HCT116 (cell line): ENCODE measurements at regions not wholly inside any gene's neighbourhood (a gene's known extent, or its start where the extent isn't known, plus 50 kb on each side); places are given as distances from the start of the nearest gene placed in this dataset.

ENCODE experiments used
- ATAC-seq: fragments of 200-7000 bp; cut with Tn5 transposase; 2 replicates; pipeline ENCODE4 v1.9.1; 2020; ENCODE audit warnings: mild to moderate bottlenecking, moderate library complexity
- BruUV-seq: library from RNA; stranded (reverse); fragments of 400-500 nt; replicated peaks from 2 replicates; lab custom pipeline; 2021; lab: Mats Ljungman, UMichigan
- CTCF ChIA-PET: fragments of 300-600 bp; sonication (Branson Sonifier 250); formaldehyde crosslinking; loops from one replicate; lab custom pipeline; 2021; ENCODE audit warnings: antibody characterized with exemption; lab: Charles Lee
- POLR2A ChIA-PET: fragments of 300-600, 350-600 bp; sonication (Branson Sonifier 250); formaldehyde crosslinking; loops from one replicate; lab custom pipeline; 2021; ENCODE audit warnings: antibody characterized with exemption; lab: Charles Lee
- RAD21 ChIA-PET, 2 experiments: fragments of 300-600 bp; sonication (Branson Sonifier 250); formaldehyde crosslinking; loops; one replicate each; lab custom pipeline; 2023; ENCODE audit warnings: low total read pairs in 2 of 2; ENCODE audit not compliant: uncharacterized antibody in 2 of 2, unreplicated experiment in 2 of 2, low non-redundant PET in 1 of 2; lab: Charles Lee
- DNase-seq: peaks from one replicate; pipeline ENCODE4 v3.0.0-alpha.2; 2010; ENCODE audit warnings: low read depth, low spot score
- H2AFZ ChIP-seq: fragments of 200-600 bp; shearing (Covaris generic), sonication (generic); 2 replicates; pipeline ENCODE4 v1.6.1; 2017; ENCODE audit warnings: low read depth, mixed run types, mixed read lengths, antibody characterized with exemption, low read length; ENCODE audit not compliant: poor library complexity, severe bottlenecking
- H3K27ac ChIP-seq: 2 replicates; pipeline ENCODE4 v1.5.1; 2012; ENCODE audit warnings: low read depth, low read length
- H3K27me3 ChIP-seq: fragments of 200-600 bp; sonication (generic); 2 replicates; pipeline ENCODE4 v1.6.1; 2016; ENCODE audit warnings: mixed run types, low read length, mixed read lengths; ENCODE audit not compliant: insufficient read depth
- H3K36me3 ChIP-seq, 2 experiments: fragments of 200-500 bp in 1 of 2; fragments of 200-600 bp in 1 of 2; sonication (Bioruptor generic) in 1 of 2; sonication (generic) in 1 of 2; 2 replicates each; pipeline versions ENCODE4 v1.5.1 to v1.6.1; 2014 to 2016; ENCODE audit warnings: low read length in 2 of 2, inconsistent platforms in 1 of 2, mixed read lengths in 1 of 2, mixed run types in 1 of 2; ENCODE audit not compliant: insufficient read depth in 2 of 2, control insufficient read depth in 1 of 2
- H3K4me1 ChIP-seq, 2 experiments: fragments of 200-600 bp in 1 of 2; sonication (generic) in 1 of 2; 2 replicates each; pipeline versions ENCODE4 v1.5.1 to v1.6.1; 2012 to 2017; ENCODE audit warnings: low read length in 2 of 2, inconsistent platforms in 1 of 2, mild to moderate bottlenecking in 1 of 2, mixed read lengths in 1 of 2, mixed run types in 1 of 2, moderate library complexity in 1 of 2; ENCODE audit not compliant: insufficient read depth in 2 of 2, control insufficient read depth in 1 of 2
- H3K4me2 ChIP-seq: fragments of 200-600 bp; sonication (generic); 2 replicates; pipeline ENCODE4 v1.6.1; 2017; ENCODE audit warnings: mixed run types, low read length, mixed read lengths
- H3K4me3 ChIP-seq, 2 experiments: fragments of 200-600 bp in 1 of 2; sonication (generic) in 1 of 2; replicated peaks in 1 of 2; 2 replicates each; pipeline ENCODE4 v1.5.1; 2011 to 2016; ENCODE audit warnings: low read length in 2 of 2, control low read depth in 1 of 2, low read depth in 1 of 2, mild to moderate bottlenecking in 1 of 2, mixed read lengths in 1 of 2, mixed run types in 1 of 2
- H3K79me2 ChIP-seq: fragments of 200-600 bp; sonication (generic); 2 replicates; pipeline ENCODE4 v1.6.1; 2017; ENCODE audit warnings: mild to moderate bottlenecking, mixed run types, low read length, moderate library complexity, mixed read lengths; ENCODE audit not compliant: insufficient read depth
- H3K9ac ChIP-seq: fragments of 200-600 bp; sonication (generic); 2 replicates; pipeline ENCODE4 v1.6.1; 2016; ENCODE audit warnings: low read length, mixed read lengths
- H3K9me2 ChIP-seq: fragments of 200-600 bp; sonication (generic), shearing (Covaris generic); 2 replicates; pipeline ENCODE4 v1.6.1; 2017; ENCODE audit warnings: mixed run types, mild to moderate bottlenecking, moderate library complexity; ENCODE audit not compliant: insufficient read depth
- H3K9me3 ChIP-seq, 2 experiments: fragments of 200-500 bp in 1 of 2; fragments of 200-600 bp in 1 of 2; sonication (Bioruptor generic) in 1 of 2; sonication (generic) in 1 of 2; 2 replicates each; pipeline ENCODE4 v1.6.1; 2014 to 2017; ENCODE audit warnings: low read length in 2 of 2, mixed read lengths in 2 of 2, inconsistent platforms in 1 of 2, low read depth in 1 of 2, mild to moderate bottlenecking in 1 of 2, mixed run types in 1 of 2, moderate library complexity in 1 of 2; ENCODE audit not compliant: control insufficient read depth in 1 of 2, insufficient read depth in 1 of 2
- H4K20me1 ChIP-seq: fragments of 200-600 bp; sonication (generic), shearing (Covaris generic); 2 replicates; pipeline ENCODE4 v1.6.1; 2017; ENCODE audit warnings: mixed run types, mild to moderate bottlenecking, moderate library complexity; ENCODE audit not compliant: insufficient read depth
- CBX3 ChIP-seq: IDR thresholded peaks from 2 replicates; pipeline ENCODE4 v1.6.1; 2012; ENCODE audit warnings: low read depth
- CEBPB ChIP-seq: IDR thresholded peaks from 2 replicates; pipeline ENCODE4 v1.6.1; 2012; ENCODE audit warnings: low read depth
- EGR1 ChIP-seq: IDR thresholded peaks from 2 replicates; pipeline ENCODE4 v1.6.1; 2012; ENCODE audit warnings: low read depth
- ELF1 ChIP-seq: IDR thresholded peaks from 2 replicates; pipeline ENCODE4 v1.6.1; 2012; ENCODE audit warnings: low read depth, borderline replicate concordance
- EZH2 ChIP-seq: fragments of 200-600 bp; sonication (generic); IDR thresholded peaks from 2 replicates; pipeline ENCODE4 v1.6.1; 2017; ENCODE audit warnings: antibody characterized with exemption, mixed run types
- EZH2phosphoT487 ChIP-seq: fragments of 200-600 bp; IDR thresholded peaks from 2 replicates; pipeline ENCODE4 v1.6.1; 2018; ENCODE audit warnings: antibody characterized with exemption, borderline replicate concordance
- JUND ChIP-seq: IDR thresholded peaks from 2 replicates; pipeline ENCODE4 v1.6.1; 2012
- MAX ChIP-seq: IDR thresholded peaks from 2 replicates; pipeline ENCODE4 v1.6.1; 2012
- POLR2A ChIP-seq: IDR thresholded peaks from 2 replicates; pipeline ENCODE4 v1.7.0; 2011; ENCODE audit warnings: borderline replicate concordance; ENCODE audit not compliant: insufficient read depth, insufficient read length; ENCODE audit errors: extremely low read depth
- POLR2AphosphoS5 ChIP-seq: IDR thresholded peaks from 2 replicates; pipeline ENCODE4 v1.6.1; 2011; ENCODE audit warnings: mild to moderate bottlenecking, low read depth, low read length, moderate library complexity
- RAD21 ChIP-seq: IDR thresholded peaks from 2 replicates; pipeline ENCODE4 v1.6.1; 2012; ENCODE audit warnings: low read depth, mild to moderate bottlenecking
- SIN3A ChIP-seq: IDR thresholded peaks from 2 replicates; pipeline ENCODE4 v1.6.1; 2012; ENCODE audit warnings: low read depth
- SRF ChIP-seq: IDR thresholded peaks from 2 replicates; pipeline ENCODE4 v1.6.1; 2012; ENCODE audit warnings: low read depth
- TCF7L2 ChIP-seq: IDR thresholded peaks from 2 replicates; pipeline ENCODE4 v1.7.0; 2011; ENCODE audit warnings: borderline replicate concordance, inconsistent platforms; ENCODE audit not compliant: insufficient read depth, insufficient read length; ENCODE audit errors: extremely low read depth
- ZBTB33 ChIP-seq: IDR thresholded peaks from 2 replicates; pipeline ENCODE4 v1.6.1; 2011; ENCODE audit warnings: mild to moderate bottlenecking, low read length, moderate library complexity; ENCODE audit not compliant: insufficient replicate concordance; ENCODE audit errors: extremely low read depth
- ZFX ChIP-seq: fragments of 450-650 bp; IDR thresholded peaks from 2 replicates; pipeline ENCODE4 v1.6.1; 2017
- ZNF274 ChIP-seq: fragments of 200-500 bp; sonication (Bioruptor generic); IDR thresholded peaks from 2 replicates; pipeline ENCODE4 v1.6.1; 2014; ENCODE audit warnings: mild to moderate bottlenecking, low read depth, low read length, inconsistent platforms
- intact Hi-C: fragments of 100-400 bp; cut with micrococcal nuclease; formaldehyde crosslinking; loops from 2 replicates; pipeline ENCODE4 v1.10.0; 2022
- TF ChIP-seq, protein P1 (sequence below), 3 experiments: fragments of 200-600 bp in 1 of 3; sonication (generic) in 1 of 3; IDR thresholded peaks in 2 of 3; conservative IDR thresholded peaks in 1 of 3; 2 replicates each; pipeline ENCODE4 v1.5.1; 2012 to 2017; ENCODE audit warnings: low read depth in 2 of 3, low read length in 2 of 3, antibody characterized with exemption in 1 of 3, borderline replicate concordance in 1 of 3, control low read depth in 1 of 3, mild to moderate bottlenecking in 1 of 3, mixed read lengths in 1 of 3, mixed run types in 1 of 3, moderate library complexity in 1 of 3; ENCODE audit not compliant: insufficient read depth in 1 of 3
- TF ChIP-seq, protein P2 (sequence below): IDR thresholded peaks from 2 replicates; pipeline ENCODE4 v1.6.1; 2012; ENCODE audit warnings: low read depth
- TF ChIP-seq, protein P3 (sequence below): IDR thresholded peaks from 2 replicates; pipeline ENCODE4 v1.6.1; 2012

- no peak overlapping the region for H3K9ac ChIP-seq
- H3K9me2 ChIP-seq, result no peaks in the 10 kb centered on the region
- H3K27me3 ChIP-seq, result no peaks in the 10 kb centered on the region
- ChIA-PET RAD21 (no interaction called here), POLR2A (no interaction called here), CTCF (no interaction called here)
- H3K36me3 ChIP-seq, result no peaks in the 10 kb centered on the region
- no peak for DNase-seq
- H3K4me3 ChIP-seq, result no peak overlapping the region
- BruUV-seq, result no TSS peak
- no peak overlapping the region for H3K27ac ChIP-seq
- ATAC-seq, result no peak
- no peaks in the 10 kb centered on the region for H3K9me3 ChIP-seq
- H3K79me2 ChIP-seq, result peaks cover 32% of the 10 kb centered on the region
- no peaks in the 10 kb centered on the region for H3K4me1 ChIP-seq
- intact Hi-C loops, result no loop called here
- TF ChIP-seq SIN3A, result no peak
- no peak for TF ChIP-seq TCF7L2
- no peak for TF ChIP-seq EZH2phosphoT487
- TF ChIP-seq, protein P1, sequence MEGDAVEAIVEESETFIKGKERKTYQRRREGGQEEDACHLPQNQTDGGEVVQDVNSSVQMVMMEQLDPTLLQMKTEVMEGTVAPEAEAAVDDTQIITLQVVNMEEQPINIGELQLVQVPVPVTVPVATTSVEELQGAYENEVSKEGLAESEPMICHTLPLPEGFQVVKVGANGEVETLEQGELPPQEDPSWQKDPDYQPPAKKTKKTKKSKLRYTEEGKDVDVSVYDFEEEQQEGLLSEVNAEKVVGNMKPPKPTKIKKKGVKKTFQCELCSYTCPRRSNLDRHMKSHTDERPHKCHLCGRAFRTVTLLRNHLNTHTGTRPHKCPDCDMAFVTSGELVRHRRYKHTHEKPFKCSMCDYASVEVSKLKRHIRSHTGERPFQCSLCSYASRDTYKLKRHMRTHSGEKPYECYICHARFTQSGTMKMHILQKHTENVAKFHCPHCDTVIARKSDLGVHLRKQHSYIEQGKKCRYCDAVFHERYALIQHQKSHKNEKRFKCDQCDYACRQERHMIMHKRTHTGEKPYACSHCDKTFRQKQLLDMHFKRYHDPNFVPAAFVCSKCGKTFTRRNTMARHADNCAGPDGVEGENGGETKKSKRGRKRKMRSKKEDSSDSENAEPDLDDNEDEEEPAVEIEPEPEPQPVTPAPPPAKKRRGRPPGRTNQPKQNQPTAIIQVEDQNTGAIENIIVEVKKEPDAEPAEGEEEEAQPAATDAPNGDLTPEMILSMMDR (IDR thresholded peaks at IDR 0.05 in 2 of 3, conservative IDR thresholded peaks at IDR 0.05 in 1 of 3; ENCODE audit: borderline replicate concordance in 1 of 3, insufficient read depth in 1 of 3, low read depth in 2 of 3, low read length in 2 of 3), result no peak
- no peak for TF ChIP-seq EGR1
- TF ChIP-seq RAD21, result no peak
- no peak for TF ChIP-seq ZFX
- TF ChIP-seq SRF, result no peak
- TF ChIP-seq, protein P2, sequence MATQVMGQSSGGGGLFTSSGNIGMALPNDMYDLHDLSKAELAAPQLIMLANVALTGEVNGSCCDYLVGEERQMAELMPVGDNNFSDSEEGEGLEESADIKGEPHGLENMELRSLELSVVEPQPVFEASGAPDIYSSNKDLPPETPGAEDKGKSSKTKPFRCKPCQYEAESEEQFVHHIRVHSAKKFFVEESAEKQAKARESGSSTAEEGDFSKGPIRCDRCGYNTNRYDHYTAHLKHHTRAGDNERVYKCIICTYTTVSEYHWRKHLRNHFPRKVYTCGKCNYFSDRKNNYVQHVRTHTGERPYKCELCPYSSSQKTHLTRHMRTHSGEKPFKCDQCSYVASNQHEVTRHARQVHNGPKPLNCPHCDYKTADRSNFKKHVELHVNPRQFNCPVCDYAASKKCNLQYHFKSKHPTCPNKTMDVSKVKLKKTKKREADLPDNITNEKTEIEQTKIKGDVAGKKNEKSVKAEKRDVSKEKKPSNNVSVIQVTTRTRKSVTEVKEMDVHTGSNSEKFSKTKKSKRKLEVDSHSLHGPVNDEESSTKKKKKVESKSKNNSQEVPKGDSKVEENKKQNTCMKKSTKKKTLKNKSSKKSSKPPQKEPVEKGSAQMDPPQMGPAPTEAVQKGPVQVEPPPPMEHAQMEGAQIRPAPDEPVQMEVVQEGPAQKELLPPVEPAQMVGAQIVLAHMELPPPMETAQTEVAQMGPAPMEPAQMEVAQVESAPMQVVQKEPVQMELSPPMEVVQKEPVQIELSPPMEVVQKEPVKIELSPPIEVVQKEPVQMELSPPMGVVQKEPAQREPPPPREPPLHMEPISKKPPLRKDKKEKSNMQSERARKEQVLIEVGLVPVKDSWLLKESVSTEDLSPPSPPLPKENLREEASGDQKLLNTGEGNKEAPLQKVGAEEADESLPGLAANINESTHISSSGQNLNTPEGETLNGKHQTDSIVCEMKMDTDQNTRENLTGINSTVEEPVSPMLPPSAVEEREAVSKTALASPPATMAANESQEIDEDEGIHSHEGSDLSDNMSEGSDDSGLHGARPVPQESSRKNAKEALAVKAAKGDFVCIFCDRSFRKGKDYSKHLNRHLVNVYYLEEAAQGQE, result no peak
- TF ChIP-seq, protein P3, sequence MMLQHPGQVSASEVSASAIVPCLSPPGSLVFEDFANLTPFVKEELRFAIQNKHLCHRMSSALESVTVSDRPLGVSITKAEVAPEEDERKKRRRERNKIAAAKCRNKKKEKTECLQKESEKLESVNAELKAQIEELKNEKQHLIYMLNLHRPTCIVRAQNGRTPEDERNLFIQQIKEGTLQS, result no peak
- TF ChIP-seq ZNF274, result no peak
- TF ChIP-seq EZH2, result no peak
- no peak for TF ChIP-seq CEBPB
- TF ChIP-seq MAX, result no peak
- TF ChIP-seq JUND, result no peak
- no peak for TF ChIP-seq POLR2A
- no peak for TF ChIP-seq CBX3
- TF ChIP-seq ZBTB33, result no peak
- no peak for TF ChIP-seq POLR2AphosphoS5
- no peak for TF ChIP-seq ELF1
- no peak overlapping the region for H3K4me2 ChIP-seq
- no peaks in the 10 kb centered on the region for H4K20me1 ChIP-seq
- H2AFZ ChIP-seq, result no peak overlapping the region
These were observed 441.1 kb downstream of the PCNX1 start for GRCh38 chr14:71348394-71348793.
